Frontal cortex (tissue), 3 donors: ENCODE measurements at regions not wholly inside any gene's neighbourhood (a gene's known extent, or its start where the extent isn't known, plus 50 kb on each side); places are given as distances from the start of the nearest gene placed in this dataset.

Experiments used
- DNase-seq, 2 donors: peaks; one replicate each; pipeline ENCODE4 v3.0.0; 2012; ENCODE audit warnings: low spot score in 2 of 2
- FAIRE-seq: peaks from 2 replicates; lab custom pipeline; 2012; peaks lifted over from hg19 to GRCh38; lab: Jason Lieb, UNC
- donor health status: control.
- donor health status: control.
- donor health status: control.

DNA sequence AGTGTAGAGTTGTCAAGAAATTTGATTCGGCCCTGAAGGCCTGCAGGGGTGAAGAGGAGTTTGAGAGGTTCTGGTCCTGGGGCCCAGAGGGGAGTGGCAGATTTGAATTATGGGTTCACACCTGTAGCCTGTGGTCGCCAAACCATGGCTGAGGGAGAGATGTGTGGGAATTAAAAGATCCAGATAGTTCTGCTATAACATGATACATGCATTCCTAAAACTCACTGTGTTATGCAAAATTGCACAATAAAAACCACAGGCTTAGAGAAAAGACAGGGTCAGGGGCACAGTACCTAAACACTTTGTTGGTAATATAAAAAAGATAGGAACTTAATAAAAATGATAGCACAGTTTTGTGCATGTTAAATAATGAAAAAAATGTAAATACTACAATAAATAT lies 106.2 kb downstream of the TMEM30B start:
- DNase-seq (no peak), FAIRE-seq (no peak)

DNA sequence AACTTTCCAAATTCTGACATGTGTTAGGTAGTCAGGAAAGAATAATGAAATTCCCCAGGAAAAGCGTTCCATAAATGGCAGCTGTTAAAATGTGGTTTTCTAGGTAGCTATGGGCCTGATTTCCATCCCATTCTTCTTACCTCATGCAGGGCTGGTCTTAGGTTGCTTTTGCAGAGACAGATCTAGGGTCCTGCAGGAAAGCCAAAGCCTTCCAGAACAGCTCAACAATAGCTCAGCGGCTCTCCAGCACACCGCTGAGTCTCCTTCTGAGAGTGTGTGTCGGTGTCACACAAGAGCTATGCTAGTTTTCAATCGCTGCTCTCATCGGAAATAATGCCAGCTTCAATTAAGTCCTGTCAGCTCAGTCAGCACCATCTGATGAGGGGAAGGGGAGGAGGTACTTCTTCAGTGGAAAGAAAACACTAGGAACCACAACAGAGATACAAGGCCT lies 106.7 kb downstream of the TMEM30B start:
- DNase-seq: no peak
- no peak for FAIRE-seq

DNA sequence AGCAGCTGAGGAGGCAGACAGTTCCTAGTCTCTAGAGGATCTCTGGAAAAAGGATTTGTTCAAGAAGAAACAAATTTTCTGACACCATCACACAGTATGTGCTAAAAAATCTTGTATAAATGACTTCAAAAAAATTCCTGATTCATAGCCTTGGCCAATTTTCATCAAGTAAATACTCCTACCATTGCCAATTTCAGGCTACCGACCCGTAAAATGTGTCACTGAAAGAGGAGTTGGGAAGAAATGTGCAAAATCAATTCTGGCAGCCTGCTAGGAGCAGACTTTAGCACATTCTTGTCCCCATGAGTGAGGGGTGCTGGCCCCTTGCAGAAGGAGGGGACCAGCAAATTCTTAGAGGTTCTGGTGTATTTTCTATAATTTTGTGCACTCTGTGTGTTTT lies 109.4 kb downstream of the TMEM30B start:
- DNase-seq (no peak), FAIRE-seq (no peak)

DNA sequence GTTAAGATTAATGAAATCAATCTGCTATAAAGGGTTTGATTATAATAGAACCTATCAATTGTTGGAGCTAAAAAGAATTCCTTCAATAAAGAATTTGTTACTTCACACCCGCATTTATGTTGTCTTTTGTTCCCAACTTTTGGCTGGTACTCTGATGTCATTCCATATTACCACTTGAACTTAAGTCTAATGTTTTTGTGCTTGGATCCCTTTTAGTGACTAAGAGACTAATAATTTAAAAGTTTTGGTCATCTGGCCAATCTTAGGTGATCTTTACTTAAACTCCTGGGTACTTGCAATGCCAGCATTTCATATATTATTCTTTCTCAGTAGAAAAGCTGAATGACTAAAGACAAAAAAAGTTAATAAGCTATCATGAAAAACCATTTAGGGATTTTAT lies 113.0 kb downstream of the TMEM30B start:
- FAIRE-seq: no peak
- DNase-seq: no peak

DNA sequence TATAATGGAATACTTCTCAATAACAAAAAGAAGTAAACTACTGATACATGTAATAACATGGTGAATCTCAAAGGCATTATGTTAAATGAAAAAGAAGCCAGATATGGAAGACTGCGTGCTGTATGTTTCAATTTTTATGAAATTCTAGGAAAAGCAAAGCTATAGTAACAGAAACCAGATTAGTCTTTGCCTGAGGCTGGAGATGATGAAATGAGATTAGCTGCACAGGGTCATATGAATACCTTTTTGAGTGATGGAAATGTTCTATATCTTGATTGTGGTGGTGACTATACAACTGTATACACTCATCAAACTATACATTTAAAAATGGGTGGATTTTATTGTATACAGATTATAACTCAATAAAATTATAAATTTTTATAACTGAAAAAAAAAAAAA lies 113.5 kb downstream of the TMEM30B start:
- FAIRE-seq (no peak), DNase-seq (no peak)

DNA sequence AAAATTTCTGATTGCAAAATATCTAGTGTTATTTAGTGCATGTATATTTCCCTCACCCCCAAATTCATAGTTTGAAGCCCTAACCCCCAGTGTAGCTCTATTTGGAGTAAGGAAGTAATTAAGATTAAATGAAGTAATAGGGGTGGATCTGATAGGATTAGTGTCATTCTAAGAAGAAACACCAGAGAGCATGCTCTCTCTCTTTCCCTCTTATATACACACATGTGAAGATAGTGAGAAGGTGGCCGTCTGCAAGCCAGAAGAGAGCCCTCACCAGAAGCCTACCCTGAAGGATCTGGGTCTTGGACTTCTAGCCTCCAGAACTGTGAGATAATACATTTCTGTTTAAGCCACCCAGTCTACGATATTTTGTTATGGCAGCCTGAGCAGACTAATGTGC lies 120.3 kb downstream of the TMEM30B start:
- FAIRE-seq: no peak
- DNase-seq: no peak

DNA sequence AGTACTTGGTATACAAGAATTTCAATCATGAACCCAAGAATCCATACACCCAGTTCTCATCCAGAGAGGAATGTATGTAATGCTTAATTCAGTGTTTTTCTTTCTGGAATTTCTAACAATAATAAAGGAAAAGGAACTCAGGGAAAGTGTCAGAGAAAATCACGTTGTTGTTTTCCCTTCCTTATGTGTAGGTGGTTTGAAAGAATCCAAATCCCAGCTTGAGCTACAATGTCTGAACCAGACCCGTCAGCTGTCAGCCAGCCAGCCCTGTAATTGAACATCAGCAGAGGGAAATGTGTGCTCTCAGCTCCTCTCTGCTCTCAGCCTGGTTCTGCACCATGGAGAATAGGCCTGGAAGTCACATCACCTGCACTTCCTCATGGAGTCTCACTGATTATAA lies 126.5 kb downstream of the TMEM30B start:
- DNase-seq: no peak
- no peak for FAIRE-seq

DNA sequence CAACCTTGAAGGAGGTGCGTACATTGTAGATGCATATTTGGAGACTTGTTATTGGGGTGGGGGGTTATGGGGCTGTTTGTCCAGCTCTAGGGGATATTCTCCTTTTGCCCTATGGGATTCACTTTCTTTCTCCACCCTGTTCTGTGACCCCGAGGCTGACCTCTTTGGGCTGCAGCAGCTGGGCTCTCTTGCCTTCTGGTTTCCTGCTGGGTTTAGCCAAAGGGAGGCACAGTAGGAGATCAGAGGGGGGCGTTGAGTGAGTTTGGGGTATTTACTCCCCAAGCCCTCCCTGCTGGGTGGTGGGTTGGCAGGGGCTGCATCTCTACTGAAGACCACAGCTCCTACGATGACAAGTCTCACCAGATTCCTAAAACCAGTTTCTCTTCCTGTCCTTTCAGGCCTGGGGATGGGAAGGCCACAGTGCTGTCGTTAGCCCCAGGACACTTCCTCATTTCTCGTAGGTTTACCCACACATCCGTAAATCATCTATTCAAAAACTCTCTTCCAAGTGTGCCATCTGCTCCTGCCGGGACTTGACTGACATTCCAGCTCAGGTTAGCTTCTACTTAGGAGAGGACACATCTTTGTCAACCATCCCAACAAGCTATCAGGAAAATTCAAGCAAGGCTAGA lies 127.1 kb downstream of the TMEM30B start:
- FAIRE-seq: no peak
- DNase-seq: no peak

DNA sequence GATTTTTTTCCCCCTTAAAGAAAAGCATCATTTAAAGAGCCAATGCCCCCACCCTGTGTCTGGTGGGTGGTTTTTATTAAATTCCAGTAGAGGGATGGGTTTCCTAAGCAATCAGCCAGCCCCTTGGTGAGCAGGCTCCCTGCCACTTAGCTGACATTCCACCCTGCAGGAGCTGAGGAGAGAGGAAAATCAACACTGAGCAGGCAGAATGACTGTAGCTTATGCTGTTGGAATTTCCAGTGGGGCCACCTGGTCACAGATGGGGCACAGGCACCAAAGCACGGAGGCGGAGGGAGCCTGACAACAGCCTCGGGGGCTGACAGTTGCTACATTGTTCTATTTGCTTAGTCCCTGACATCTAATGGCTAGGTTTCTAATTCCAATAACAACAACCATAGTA lies 127.7 kb downstream of the TMEM30B start:
- no peak for FAIRE-seq
- DNase-seq: no peak

DNA sequence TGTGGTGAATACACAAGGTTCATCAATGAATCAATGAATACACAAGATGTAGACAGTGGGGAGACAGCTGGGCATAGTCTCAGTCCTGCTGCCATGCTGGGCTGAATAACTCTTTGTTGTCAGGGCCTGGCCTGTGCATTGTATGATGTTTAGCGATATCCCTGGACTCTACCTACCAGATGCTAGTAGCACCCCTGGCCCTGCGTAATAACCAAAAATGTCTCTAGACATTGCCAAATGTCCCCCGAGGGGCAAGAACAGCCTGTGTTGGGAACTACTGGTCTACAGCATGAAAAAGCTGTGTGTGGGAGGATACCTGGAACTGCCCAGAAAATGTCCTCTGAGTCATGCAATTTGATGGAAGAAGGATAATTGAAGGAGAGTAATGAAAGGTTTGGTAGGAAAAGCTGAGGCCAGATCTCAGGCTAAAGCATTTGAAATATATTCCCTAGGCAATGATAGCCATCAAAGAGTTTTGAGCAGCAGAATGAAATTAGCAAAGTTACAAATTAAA lies 128.2 kb downstream of the TMEM30B start:
- DNase-seq (no peak), FAIRE-seq (no peak)

DNA sequence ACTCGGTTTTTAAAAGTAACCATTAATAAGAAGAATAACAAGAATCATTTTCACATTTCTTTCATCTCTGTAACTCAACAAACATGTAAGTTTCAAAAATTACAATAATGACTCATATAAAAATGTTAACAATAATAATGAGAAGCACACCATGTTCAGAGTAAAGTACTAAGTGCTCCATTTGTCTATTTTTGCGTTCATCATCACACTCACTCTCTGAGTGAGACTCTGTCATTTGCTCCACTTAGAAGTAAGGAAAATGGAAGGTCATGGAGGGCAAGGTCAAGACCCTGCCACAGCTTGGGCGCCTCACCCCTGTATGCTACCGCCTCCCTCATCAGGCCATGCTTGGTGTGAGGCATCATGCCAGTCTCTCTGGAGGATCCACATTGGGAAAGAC lies 129.9 kb downstream of the TMEM30B start:
- no peak for FAIRE-seq
- no peak for DNase-seq

DNA sequence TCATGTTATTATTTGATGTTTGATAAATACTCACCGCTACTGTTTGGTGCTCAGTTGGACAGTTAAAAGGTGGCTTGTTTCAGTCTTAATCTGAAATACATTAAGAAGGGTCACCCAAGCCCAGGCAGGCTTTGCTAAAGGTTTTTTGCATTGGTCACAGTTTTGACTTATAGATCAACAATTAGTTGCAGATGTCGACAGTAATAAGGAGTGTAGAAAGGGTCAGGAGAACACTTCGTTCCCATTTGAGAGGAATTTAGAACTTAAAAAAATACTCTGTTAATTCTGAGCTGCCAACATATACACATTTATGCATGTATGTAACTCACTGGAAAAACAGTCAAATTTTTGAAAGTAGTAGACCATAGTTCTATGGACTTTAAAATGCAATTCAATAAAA lies 130.3 kb downstream of the TMEM30B start:
- DNase-seq: no peak
- no peak for FAIRE-seq

DNA sequence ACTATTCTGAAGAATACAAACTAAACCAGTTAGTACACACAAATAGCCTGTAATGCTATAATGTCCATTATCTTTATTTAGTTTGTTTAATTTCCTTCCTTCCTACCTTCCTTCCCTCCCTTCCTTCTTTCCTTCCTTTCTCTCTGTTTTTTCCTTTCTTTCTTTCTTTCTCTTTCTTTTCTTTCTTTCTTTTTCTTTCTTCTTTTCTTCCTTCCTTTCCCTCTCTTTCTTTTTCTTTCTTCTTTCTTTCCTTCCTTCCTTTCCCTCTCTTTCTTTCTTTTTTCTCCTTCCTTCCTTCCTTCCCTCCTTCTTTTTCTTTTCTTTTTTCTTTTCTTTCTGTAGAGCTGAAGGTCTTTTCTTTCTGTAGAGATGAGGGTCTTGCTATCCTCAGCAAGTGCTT lies 131.2 kb downstream of the TMEM30B start:
- FAIRE-seq (no peak), DNase-seq (no peak)

DNA sequence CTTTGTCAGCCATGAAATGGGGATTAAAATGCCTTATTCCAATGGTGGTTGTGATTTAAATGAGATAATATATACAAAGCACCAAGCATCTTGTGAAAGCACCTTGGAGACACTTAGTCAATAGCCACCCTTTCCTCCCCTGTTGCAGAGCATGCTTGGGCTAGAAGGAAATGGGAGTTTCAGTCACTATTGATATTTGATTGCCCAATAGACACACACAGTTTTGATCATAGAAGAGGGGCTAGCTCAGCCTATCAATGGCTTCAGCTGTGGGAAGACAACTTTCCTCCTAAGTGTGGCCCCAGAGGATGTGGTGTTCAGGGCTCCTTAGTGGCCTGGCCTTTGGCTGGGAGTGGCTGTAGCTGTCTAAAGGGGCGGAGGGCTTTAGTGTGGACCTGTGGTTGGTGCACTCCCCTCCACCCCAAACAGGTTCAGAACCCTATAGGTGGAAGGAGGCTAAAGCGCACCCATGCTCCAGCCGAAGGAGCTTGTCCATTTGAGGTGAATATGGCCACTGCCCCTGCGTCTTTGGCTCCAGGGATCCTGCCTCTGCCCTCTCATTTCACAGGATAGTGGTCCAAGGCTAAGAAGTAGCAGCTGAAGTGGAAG lies 132.3 kb downstream of the TMEM30B start:
- DNase-seq (no peak), FAIRE-seq (no peak)

DNA sequence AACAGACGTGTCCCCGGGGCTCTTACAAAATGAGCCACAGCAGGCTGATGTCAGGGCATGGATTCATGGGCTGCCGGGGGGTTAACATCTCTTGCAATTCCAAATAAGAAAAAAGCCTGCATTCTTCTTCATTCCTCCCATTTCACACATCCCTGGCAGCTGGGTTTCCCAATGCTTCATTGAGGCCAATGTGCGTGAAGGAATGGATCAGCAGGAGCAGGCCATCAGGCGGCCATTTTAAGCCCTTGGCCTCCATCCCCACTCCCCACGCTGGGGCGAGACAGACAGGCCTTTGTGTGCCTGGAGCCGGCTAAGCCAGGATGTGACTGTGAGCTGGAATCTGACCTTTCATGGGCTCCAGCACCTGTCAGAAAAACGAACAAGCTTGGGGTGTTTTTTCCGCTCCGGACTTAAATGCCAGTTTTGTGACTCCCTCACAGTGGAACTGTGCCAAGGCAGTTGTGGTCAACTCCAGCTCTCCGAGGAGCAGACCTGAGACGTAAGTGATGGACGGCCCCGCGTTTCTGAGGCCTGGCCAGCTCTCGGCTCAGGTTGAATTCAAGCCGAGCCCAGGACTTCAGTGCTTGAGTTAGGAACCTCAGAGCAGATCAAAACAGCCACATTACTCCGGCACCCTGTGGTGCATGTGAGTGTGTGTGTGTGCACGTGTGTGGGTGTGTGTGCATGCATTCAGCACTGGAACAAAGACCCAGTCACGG lies 133.1 kb downstream of the TMEM30B start:
- no peak for DNase-seq
- no peak for FAIRE-seq

DNA sequence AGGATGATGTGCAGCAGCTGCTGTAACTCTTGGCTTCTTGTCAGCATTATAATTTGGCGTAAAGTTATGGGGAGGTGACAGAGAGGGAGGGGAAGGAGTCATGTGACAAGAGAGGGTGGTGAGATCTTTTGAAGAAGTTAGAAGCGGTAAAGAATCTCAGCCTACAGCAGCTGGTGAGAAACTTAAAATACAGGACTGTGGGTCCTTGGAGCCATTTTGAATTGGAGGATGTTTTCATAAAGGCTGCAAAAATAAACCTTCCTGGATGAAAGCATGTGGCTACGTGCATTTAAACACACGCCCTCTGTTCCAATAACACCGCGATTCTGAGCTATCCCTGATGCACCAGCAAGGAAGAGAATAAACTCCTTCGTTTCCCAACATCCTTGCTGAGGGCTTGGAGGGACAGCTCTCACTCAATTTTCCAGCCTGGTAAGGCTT lies 133.7 kb downstream of the TMEM30B start:
- no peak for FAIRE-seq
- DNase-seq: no peak

DNA sequence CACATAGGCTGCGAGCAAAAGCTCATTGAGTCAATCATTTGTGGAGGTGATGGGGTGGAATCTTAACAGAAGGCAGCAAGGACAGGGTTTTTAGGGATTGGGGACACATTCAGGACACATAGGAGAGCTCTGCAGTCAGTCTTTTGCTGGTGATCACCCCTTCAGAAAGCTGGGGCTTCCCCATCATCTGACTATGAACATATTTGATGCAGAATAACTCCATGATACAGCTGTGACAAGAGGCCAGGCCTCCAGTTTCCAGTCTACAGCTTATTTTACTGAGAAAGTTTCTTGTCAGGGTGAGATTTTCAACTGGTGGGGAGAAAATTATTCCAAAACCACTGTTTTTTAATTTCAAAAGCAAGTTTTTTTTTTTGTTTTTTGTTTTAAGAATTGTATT lies 134.2 kb downstream of the TMEM30B start:
- no peak for FAIRE-seq
- no peak for DNase-seq

DNA sequence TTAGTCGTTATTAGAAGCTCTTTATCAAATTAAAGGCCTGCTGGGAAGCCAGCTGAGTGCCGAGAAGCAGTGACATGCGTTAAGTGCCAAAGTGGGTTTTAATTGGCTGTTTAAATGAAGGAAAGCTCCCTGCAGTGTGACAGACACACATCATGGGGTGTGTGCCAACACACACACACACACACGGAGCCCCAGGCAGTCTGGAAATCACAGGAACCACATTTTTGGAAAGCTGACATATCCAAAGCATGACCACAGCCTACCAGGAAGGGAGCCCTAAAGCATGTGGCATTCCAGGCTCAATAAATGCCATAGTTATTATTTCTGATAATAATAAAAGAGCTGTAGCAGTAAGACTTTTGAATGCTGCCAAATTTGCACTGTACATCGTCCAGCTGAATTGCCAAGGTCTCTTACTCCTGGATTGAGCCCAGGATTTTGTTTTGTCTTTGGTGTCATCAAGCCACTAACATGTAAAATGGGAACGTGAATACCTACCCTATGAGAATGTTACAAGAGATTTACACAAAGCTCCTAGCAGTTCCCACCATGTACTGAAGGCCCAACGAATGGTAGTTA lies 135.1 kb downstream of the TMEM30B start:
- FAIRE-seq (no peak), DNase-seq (no peak)

DNA sequence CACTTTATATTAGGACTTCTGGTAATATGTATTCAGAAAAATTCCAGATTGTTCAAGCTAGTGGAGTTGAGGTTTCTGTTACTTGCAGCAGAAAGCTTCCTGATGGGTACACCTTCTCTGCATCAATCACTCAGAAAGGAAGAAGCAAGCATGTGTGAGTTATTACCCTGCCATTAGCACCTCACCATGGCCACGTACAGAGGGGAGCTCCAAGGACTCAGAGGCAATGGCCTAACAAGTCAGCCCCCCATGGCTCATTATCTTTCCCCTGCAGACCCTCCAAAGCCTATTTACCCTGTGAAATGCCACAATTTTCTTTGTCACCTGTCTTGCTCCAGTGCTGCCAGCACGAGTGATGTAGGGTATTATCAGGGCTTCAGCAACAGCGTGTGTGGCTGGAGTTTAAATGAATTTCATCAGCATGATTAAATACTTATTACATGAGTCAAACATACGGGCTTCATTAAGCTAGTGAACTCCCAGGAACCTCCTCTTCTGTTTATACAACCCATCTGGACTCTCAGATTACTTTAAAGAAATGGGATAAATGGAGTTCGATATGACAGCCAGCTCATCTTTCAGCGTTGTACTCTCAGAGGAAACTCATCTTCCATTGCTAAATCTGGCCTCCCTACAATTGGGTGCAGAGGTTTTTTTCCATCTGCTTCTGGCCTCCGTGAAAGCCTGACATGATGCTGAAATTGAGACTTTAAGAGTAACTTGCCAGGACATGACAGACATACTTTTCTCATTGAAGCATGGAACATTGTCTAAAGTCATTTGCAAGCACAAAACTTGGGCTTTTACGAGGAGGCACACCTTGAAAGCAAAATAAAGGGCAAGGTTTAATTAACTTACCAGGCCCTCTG lies 135.9 kb downstream of the TMEM30B start:
- no peak for DNase-seq
- FAIRE-seq: no peak
